ENCODE measurements at regions not wholly inside any gene's neighbourhood (a gene's known extent, or its start where the extent isn't known, plus 50 kb on each side); places are given as distances from the start of the nearest gene placed in this dataset.
A peak's percentile ranks its signal among the peaks of the same experiment; 100 is the strongest.

- Histone ChIP-seq H3K36me3 (ENCODE audit: insufficient read depth) (no peaks in the 10 kb centered on the region), H3K4me3 (no peak overlapping the region), H3K79me2 (replicated peaks; ENCODE audit: insufficient read depth) (no peaks in the 10 kb centered on the region), H3K9me2 (ENCODE audit: insufficient read depth) (peaks cover 10% of the 10 kb centered on the region; the same call in 1 of the 2 replicates), H2AFZ (peak overlapping the region; percentile 7; the same call in 1 of the 2 replicates), H3K4me1 (ENCODE audit: insufficient read depth) (no peaks in the 10 kb centered on the region), H4K20me1 (replicated peaks; ENCODE audit: insufficient read depth) (no peaks in the 10 kb centered on the region), H3K4me2 (no peak overlapping the region), H3F3A (replicated peaks; ENCODE audit: low read depth) (no peaks in the 10 kb centered on the region), H3K27me3 (ENCODE audit: insufficient read depth) (no peaks in the 10 kb centered on the region), H3K27ac (ENCODE audit: low read depth) (no peak overlapping the region)
- Mint-ChIP-seq H3K4me1 (no peaks in the 10 kb centered on the region), H3K9me3 (no peaks in the 10 kb centered on the region), H3K4me3 (no peak overlapping the region), H3K27me3 (ENCODE audit: insufficient read depth, low read depth, poor library complexity) (peaks cover 2% of the 10 kb centered on the region), H3K27ac (peak overlapping the region; percentile 10; the same call in 1 of the 2 replicates), H3K36me3 (ENCODE audit: low read depth) (no peaks in the 10 kb centered on the region)
- peak; percentile 51 for DNase-seq (ENCODE audit: low spot score)
- TF ChIP-seq CTCF (conservative IDR thresholded peaks at IDR 0.05; ENCODE audit: low read depth in 2 of 2) (no peak), EZH2phosphoT487 (IDR thresholded peaks at IDR 0.05; ENCODE audit: unreplicated experiment) (no peak), JUNB (IDR thresholded peaks at IDR 0.05; ENCODE audit: unreplicated experiment) (no peak), CREB1 (CRISPR knock-in tag; IDR thresholded peaks at IDR 0.05; ENCODE audit: low read depth) (no peak)
- ATAC-seq, result peak; percentile 69
Measured at GRCh38 chr4:41418444-41418843, 119.5 kb upstream of the LIMCH1 start.

GRCh38 chr4:41420541-41420940 is 117.4 kb upstream of the LIMCH1 start:
- H3K4me1 Mint-ChIP-seq, result no peaks in the 10 kb centered on the region
- Histone ChIP-seq H3K9me2 (ENCODE audit: insufficient read depth) (peaks cover 10% of the 10 kb centered on the region; the same call in 1 of the 2 replicates), H3K4me1 (ENCODE audit: insufficient read depth) (no peaks in the 10 kb centered on the region), H2AFZ (no peak overlapping the region), H3K27me3 (ENCODE audit: insufficient read depth) (no peaks in the 10 kb centered on the region), H3K36me3 (ENCODE audit: insufficient read depth) (no peaks in the 10 kb centered on the region), H3K79me2 (replicated peaks; ENCODE audit: insufficient read depth) (no peaks in the 10 kb centered on the region), H3K27ac (ENCODE audit: low read depth) (no peak overlapping the region), H4K20me1 (replicated peaks; ENCODE audit: insufficient read depth) (no peaks in the 10 kb centered on the region), H3K4me2 (no peak overlapping the region), H3F3A (replicated peaks; ENCODE audit: low read depth) (no peaks in the 10 kb centered on the region), H3K4me3 (no peak overlapping the region)
- ATAC-seq (no peak), DNase-seq (ENCODE audit: low spot score) (no peak)
- no peaks in the 10 kb centered on the region for H3K36me3 Mint-ChIP-seq (ENCODE audit: low read depth)
- H3K9me3 Mint-ChIP-seq, result no peaks in the 10 kb centered on the region
- H3K27me3 Mint-ChIP-seq (ENCODE audit: insufficient read depth, low read depth, poor library complexity), result peaks cover under 1% of the 10 kb centered on the region
- no peak overlapping the region for H3K27ac Mint-ChIP-seq
- H3K4me3 Mint-ChIP-seq, result no peak overlapping the region
- TF ChIP-seq CREB1 (CRISPR knock-in tag; IDR thresholded peaks at IDR 0.05; ENCODE audit: low read depth), result no peak
- no peak for TF ChIP-seq ETS1 (IDR thresholded peaks at IDR 0.05)
- no peak for TF ChIP-seq NANOG (IDR thresholded peaks at IDR 0.05; ENCODE audit: borderline replicate concordance)
- TF ChIP-seq ZNF114 (CRISPR knock-in tag; IDR thresholded peaks at IDR 0.05), result no peak
- no peak for TF ChIP-seq ZNF462 (CRISPR knock-in tag; IDR thresholded peaks at IDR 0.05)
- TF ChIP-seq EZH2phosphoT487 (IDR thresholded peaks at IDR 0.05; ENCODE audit: unreplicated experiment), result no peak
- no peak for TF ChIP-seq REST (IDR thresholded peaks at IDR 0.05; ENCODE audit: unreplicated experiment)
- TF ChIP-seq STAT1 (IDR thresholded peaks at IDR 0.05; ENCODE audit: unreplicated experiment), result no peak
